Adrenal gland (tissue), 9 donors: ENCODE measurements at regions not wholly inside any gene's neighbourhood (a gene's known extent, or its start where the extent isn't known, plus 50 kb on each side); places are given as distances from the start of the nearest gene placed in this dataset.

ENCODE experiments used
- DNase-seq, 7 donors: peaks; one replicate each; pipeline ENCODE4 v3.0.0-alpha.2; 2019 to 2020
- H3K27ac ChIP-seq, 5 donors: fragments of 200-600 bp; sonication (generic) in 4 of 5; 1 replicate in 3 of 5; 2 replicates in 2 of 5; pipeline versions ENCODE4 v1.5.1 to v1.8.0; 2016 to 2020; ENCODE audit warnings: mild to moderate bottlenecking in 1 of 5
- H3K27me3 ChIP-seq: fragments of 200-600 bp; 2 replicates; pipeline ENCODE4 v1.8.0; 2021
- H3K36me3 ChIP-seq, 2 donors: fragments of 200-600 bp; replicated peaks in 1 of 2; 1 replicate in 1 of 2; 2 replicates in 1 of 2; pipeline versions ENCODE4 v1.5.1 to v1.8.0; 2018 to 2022
- H3K4me1 ChIP-seq, 2 donors: fragments of 200-600 bp; replicated peaks in 1 of 2; 1 replicate in 1 of 2; 2 replicates in 1 of 2; pipeline versions ENCODE4 v1.5.1 to v1.8.0; 2018 to 2021
- H3K4me3 ChIP-seq, 4 donors: fragments of 200-600 bp; sonication (generic) in 3 of 4; one replicate each; pipeline ENCODE4 v1.5.1; 2016 to 2018
- H3K9me3 ChIP-seq, 3 donors: fragments of 200-600 bp; sonication (generic) in 1 of 3; replicated peaks in 1 of 3; 1 replicate in 2 of 3; 2 replicates in 1 of 3; pipeline versions ENCODE4 v1.5.1 to v1.8.0; 2016 to 2021
- CTCF ChIP-seq, 6 experiments: fragments of 450-650 bp in 4 of 6; fragments of 200-600 bp in 2 of 6; sonication (generic) in 1 of 6; IDR thresholded peaks; 1 replicate in 5 of 6; 2 replicates in 1 of 6; pipeline versions ENCODE4 v1.5.1 to v1.8.0; 2016 to 2021; ENCODE audit warnings: antibody characterized with exemption in 6 of 6, mild to moderate bottlenecking in 2 of 6, moderate library complexity in 1 of 6
- POLR2A ChIP-seq, 2 donors: fragments of 450-650 bp; IDR thresholded peaks; one replicate each; pipeline ENCODE4 v1.6.1; 2017; ENCODE audit warnings: antibody characterized with exemption in 2 of 2, mild to moderate bottlenecking in 2 of 2, moderate library complexity in 1 of 2
- WGBS, 4 donors: extraction: QIAGEN DNeasy Blood & Tissue Kit in 2 of 4; methylation state at CpG; one replicate each; pipeline versions ENCODE4 v1.1.5 to v1.1.7; 2013 to 2017; 5-methylcytosine and 5-hydroxymethylcytosine counted together
- intact Hi-C, 2 donors: fragments of 100-400 bp; cut with DNase I; formaldehyde crosslinking; loops; one replicate each; pipeline versions ENCODE4 v1.14.1 to v1.15.0; 2022 to 2023
- donor health status: healthy with polysubstance abuse.
- donor health status: Bipolar disorder and iron deficiency.
- donor health status: DM: yes; HTN: yes; CAD: no.
- donor health status: DM: no; HTN: no; CAD: no.
- donor health status: DM: no; HTN: no; CAD: no.

- H3K4me1 ChIP-seq, result peaks cover 0 to 3% of the 10 kb centered on the region in 2 donors
- no peak overlapping the region for H3K4me3 ChIP-seq
- H3K36me3 ChIP-seq, result no peaks in the 10 kb centered on the region
- TF ChIP-seq POLR2A (IDR thresholded peaks at IDR 0.05), result no peak
- TF ChIP-seq CTCF (IDR thresholded peaks at IDR 0.05), result no peak
- WGBS, 4 donors, result 86 to 95% (median 88%) methylated on average over 5 of the region's 5 CpGs
- H3K27ac ChIP-seq, result no peak overlapping the region
- no peak for DNase-seq
- intact Hi-C loops, result no loop called here
- no peaks in the 10 kb centered on the region for H3K9me3 ChIP-seq
- H3K27me3 ChIP-seq, result no peaks in the 10 kb centered on the region
Measured at GRCh38 chr1:209387271-209387968, 196.1 kb upstream of the CAMK1G start.

- Histone ChIP-seq H3K9me3 (no peaks in the 10 kb centered on the region), H3K36me3 (no peaks in the 10 kb centered on the region), H3K27me3 (no peaks in the 10 kb centered on the region), H3K27ac (no peak overlapping the region), H3K4me1 (no peaks in the 10 kb centered on the region), H3K4me3 (no peak overlapping the region)
- no peak for DNase-seq
- TF ChIP-seq CTCF (IDR thresholded peaks at IDR 0.05) (no peak), POLR2A (IDR thresholded peaks at IDR 0.05) (no peak)
- intact Hi-C loops, result no loop called here
- 84 to 90% (median 88%) methylated on average over 2 of the region's 2 CpGs for WGBS, 4 donors
Measured at GRCh38 chr1:209387969-209388329, 195.6 kb upstream of the CAMK1G start.

- WGBS, 4 donors, result 88 to 97% (median 91%) methylated on average over 1 of the region's 1 CpG
- no peak overlapping the region for H3K27ac ChIP-seq
- H3K36me3 ChIP-seq, result no peaks in the 10 kb centered on the region
- H3K9me3 ChIP-seq, result no peaks in the 10 kb centered on the region
- H3K4me3 ChIP-seq, result no peak overlapping the region
- TF ChIP-seq CTCF (IDR thresholded peaks at IDR 0.05), result no peak
- no peaks in the 10 kb centered on the region for H3K27me3 ChIP-seq
- intact Hi-C loops, result no loop called here
- H3K4me1 ChIP-seq, result no peaks in the 10 kb centered on the region
- no peak for DNase-seq
Measured at GRCh38 chr1:209388358-209388757, 195.2 kb upstream of the CAMK1G start.

GRCh38 chr1:209389258-209389657, 194.3 kb upstream of the CAMK1G start:
- no peaks in the 10 kb centered on the region for H3K4me1 ChIP-seq
- no peaks in the 10 kb centered on the region for H3K27me3 ChIP-seq
- TF ChIP-seq POLR2A (IDR thresholded peaks at IDR 0.05) (no peak), CTCF (IDR thresholded peaks at IDR 0.05) (no peak)
- no peaks in the 10 kb centered on the region for H3K9me3 ChIP-seq
- intact Hi-C loops, result no loop called here
- H3K36me3 ChIP-seq, result no peaks in the 10 kb centered on the region
- H3K4me3 ChIP-seq, result no peak overlapping the region
- 24 to 73% (median 38%) methylated on average over 1 of the region's 1 CpG for WGBS, 4 donors
- peak in 6 of 7 donors; percentile 19 to 63 (median 41) for DNase-seq
- H3K27ac ChIP-seq, result no peak overlapping the region
